ENCODE measurements at regions not wholly inside any gene's neighbourhood (a gene's known extent, or its start where the extent isn't known, plus 50 kb on each side); places are given as distances from the start of the nearest gene placed in this dataset.

DNA sequence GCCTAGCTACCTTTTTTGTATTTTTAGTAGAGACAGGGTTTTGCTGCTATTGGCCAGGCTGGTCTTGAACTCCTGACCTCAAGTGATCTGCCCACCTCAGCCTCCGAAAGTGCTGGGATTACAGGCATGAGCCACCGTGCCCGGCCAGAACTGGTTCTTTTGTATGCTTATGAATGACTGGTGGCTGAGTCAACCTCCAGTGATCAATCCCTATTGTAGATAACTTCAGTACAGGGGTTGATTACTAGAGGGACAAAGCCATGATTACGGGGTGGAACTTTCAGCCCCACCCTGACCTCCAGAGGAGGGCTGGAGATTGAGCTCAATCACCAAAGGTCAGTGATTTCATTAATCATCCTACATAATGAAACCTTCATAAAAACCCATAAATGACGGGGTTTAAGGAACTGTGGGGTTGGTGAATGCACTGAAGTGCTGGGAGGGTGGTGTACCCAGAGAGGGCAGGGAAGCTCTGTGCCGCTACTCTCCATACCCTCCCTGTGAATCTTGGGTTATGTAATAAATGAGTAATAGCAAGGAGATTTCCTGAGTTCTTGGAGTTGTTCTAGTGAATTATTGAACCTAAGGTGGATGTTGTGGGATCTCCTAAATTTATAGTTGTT, 281.8 kb upstream of the CXCR4 start:
- no peak for TF ChIP-seq SIN3A (IDR thresholded peaks at IDR 0.05; ENCODE audit: borderline replicate concordance, insufficient read depth, low read length)
- no peak for TF ChIP-seq POLR2AphosphoS5 (IDR thresholded peaks at IDR 0.05; ENCODE audit: low read depth, low read length)
